Astrocyte (in vitro differentiated cells and primary cell): ENCODE measurements at regions not wholly inside any gene's neighbourhood (a gene's known extent, or its start where the extent isn't known, plus 50 kb on each side); places are given as distances from the start of the nearest gene placed in this dataset.

Experiments
- EZH2 ChIP-seq: IDR thresholded peaks from 2 replicates; pipeline ENCODE4 v1.6.1; 2012; ENCODE audit warnings: mild to moderate bottlenecking, low read length, inconsistent platforms; ENCODE audit not compliant: insufficient read depth
- TF ChIP-seq, protein P1 (sequence below): IDR thresholded peaks from 2 replicates; pipeline ENCODE4 v1.5.1; 2011; ENCODE audit warnings: low read depth, mild to moderate bottlenecking, inconsistent platforms, low read length, moderate library complexity; ENCODE audit not compliant: insufficient read depth

DNA sequence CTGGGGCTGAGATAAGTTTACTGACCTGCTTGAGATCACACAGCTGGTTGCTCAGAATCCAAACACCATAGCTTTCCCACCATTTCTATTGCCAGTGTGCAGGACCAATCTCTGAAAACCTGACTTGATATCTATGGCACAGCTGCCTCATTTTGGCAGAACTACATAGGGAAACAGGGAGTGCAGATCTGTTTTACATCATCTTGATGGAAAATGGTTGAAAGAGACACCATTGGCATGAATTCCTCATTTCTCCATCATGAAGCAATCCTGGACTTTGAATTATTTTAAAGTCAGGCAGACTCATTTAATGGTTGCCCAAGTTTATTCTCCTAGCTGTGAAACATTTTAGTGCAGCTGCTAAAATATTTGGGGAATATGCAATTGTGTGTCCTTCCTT, 1628.2 kb upstream of the SLC10A2 start:
- TF ChIP-seq EZH2, result no peak
- TF ChIP-seq, protein P1, sequence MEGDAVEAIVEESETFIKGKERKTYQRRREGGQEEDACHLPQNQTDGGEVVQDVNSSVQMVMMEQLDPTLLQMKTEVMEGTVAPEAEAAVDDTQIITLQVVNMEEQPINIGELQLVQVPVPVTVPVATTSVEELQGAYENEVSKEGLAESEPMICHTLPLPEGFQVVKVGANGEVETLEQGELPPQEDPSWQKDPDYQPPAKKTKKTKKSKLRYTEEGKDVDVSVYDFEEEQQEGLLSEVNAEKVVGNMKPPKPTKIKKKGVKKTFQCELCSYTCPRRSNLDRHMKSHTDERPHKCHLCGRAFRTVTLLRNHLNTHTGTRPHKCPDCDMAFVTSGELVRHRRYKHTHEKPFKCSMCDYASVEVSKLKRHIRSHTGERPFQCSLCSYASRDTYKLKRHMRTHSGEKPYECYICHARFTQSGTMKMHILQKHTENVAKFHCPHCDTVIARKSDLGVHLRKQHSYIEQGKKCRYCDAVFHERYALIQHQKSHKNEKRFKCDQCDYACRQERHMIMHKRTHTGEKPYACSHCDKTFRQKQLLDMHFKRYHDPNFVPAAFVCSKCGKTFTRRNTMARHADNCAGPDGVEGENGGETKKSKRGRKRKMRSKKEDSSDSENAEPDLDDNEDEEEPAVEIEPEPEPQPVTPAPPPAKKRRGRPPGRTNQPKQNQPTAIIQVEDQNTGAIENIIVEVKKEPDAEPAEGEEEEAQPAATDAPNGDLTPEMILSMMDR, result no peak
